Neural progenitor cell (in vitro differentiated cells): ENCODE measurements at regions not wholly inside any gene's neighbourhood (a gene's known extent, or its start where the extent isn't known, plus 50 kb on each side); places are given as distances from the start of the nearest gene placed in this dataset.
A peak's percentile ranks its signal among the peaks of the same experiment; 100 is the strongest.

ENCODE experiments used
- DNase-seq: peaks from one replicate; pipeline ENCODE4 v3.0.0-alpha.2; 2016; ENCODE audit warnings: low spot score
- H2AFZ ChIP-seq: fragments of 200-600 bp; sonication (generic); replicated peaks from 2 replicates; pipeline ENCODE4 v1.6.1; 2016; ENCODE audit warnings: antibody characterized with exemption
- H3F3A ChIP-seq: fragments of 200-600 bp; sonication (generic); 2 replicates; pipeline ENCODE4 v1.6.1; 2016; ENCODE audit warnings: antibody characterized with exemption, low read depth
- H3K27ac ChIP-seq: fragments of 200-600 bp; sonication (generic); 2 replicates; pipeline ENCODE4 v1.5.1; 2016; ENCODE audit warnings: mild to moderate bottlenecking
- H3K27me3 ChIP-seq: fragments of 200-600 bp; sonication (generic); 2 replicates; pipeline ENCODE4 v1.6.1; 2016; ENCODE audit warnings: mild to moderate bottlenecking, moderate library complexity
- H3K36me3 ChIP-seq: fragments of 200-600 bp; sonication (generic); 2 replicates; pipeline ENCODE4 v1.5.1; 2016
- H3K4me1 ChIP-seq: fragments of 200-600 bp; sonication (generic); 2 replicates; pipeline ENCODE4 v1.6.1; 2016; ENCODE audit warnings: mixed run types
- H3K4me2 ChIP-seq: fragments of 200-600 bp; sonication (generic); 2 replicates; pipeline ENCODE4 v1.6.1; 2016
- H3K4me3 ChIP-seq: fragments of 200-600 bp; sonication (generic); 2 replicates; pipeline ENCODE4 v1.5.1; 2016
- H3K79me2 ChIP-seq: fragments of 200-600 bp; sonication (generic); 2 replicates; pipeline ENCODE4 v1.6.1; 2016; ENCODE audit warnings: low read depth
- H3K9ac ChIP-seq: fragments of 200-600 bp; sonication (generic); 2 replicates; pipeline ENCODE4 v1.6.1; 2016
- H3K9me3 ChIP-seq: fragments of 200-600 bp; sonication (generic); 2 replicates; pipeline ENCODE4 v1.5.1; 2016; ENCODE audit warnings: low read depth
- H4K20me1 ChIP-seq: fragments of 200-600 bp; sonication (generic); 2 replicates; pipeline ENCODE4 v1.6.1; 2016; ENCODE audit warnings: low read depth
- H3K27ac Mint-ChIP-seq: 3 replicates; pipeline ENCODE4 v1.8.0; 2021; ENCODE audit warnings: mixed read lengths
- H3K27me3 Mint-ChIP-seq: 2 replicates; pipeline ENCODE4 v1.8.0; 2022; ENCODE audit warnings: low read depth, mild to moderate bottlenecking, inconsistent platforms, moderate library complexity, mixed read lengths; ENCODE audit not compliant: insufficient read depth
- H3K36me3 Mint-ChIP-seq: 3 replicates; pipeline ENCODE4 v1.8.0; 2021; ENCODE audit warnings: mixed read lengths
- H3K4me1 Mint-ChIP-seq: 3 replicates; pipeline ENCODE4 v1.8.0; 2021; ENCODE audit warnings: mixed read lengths
- H3K4me3 Mint-ChIP-seq: 3 replicates; pipeline ENCODE4 v1.8.0; 2021; ENCODE audit warnings: mild to moderate bottlenecking, moderate library complexity, mixed read lengths
- H3K9me3 Mint-ChIP-seq: 3 replicates; pipeline ENCODE4 v1.8.0; 2020; ENCODE audit warnings: mixed read lengths
- CTCF ChIP-seq: fragments of 200-600 bp; sonication (generic); IDR thresholded peaks from 2 replicates; pipeline ENCODE4 v1.5.1; 2017; ENCODE audit warnings: antibody characterized with exemption, mild to moderate bottlenecking
- EZH2 ChIP-seq: fragments of 200-600 bp; sonication (generic); IDR thresholded peaks from 2 replicates; pipeline ENCODE4 v1.6.1; 2017; ENCODE audit warnings: antibody characterized with exemption, mild to moderate bottlenecking, moderate library complexity
- EZH2phosphoT487 ChIP-seq: fragments of 200-600 bp; sonication (generic); IDR thresholded peaks from 2 replicates; pipeline ENCODE4 v1.6.1; 2017; ENCODE audit warnings: antibody characterized with exemption

GRCh38 chr14:101467181-101467926 lies 93.9 kb upstream of the DIO3 start:
- H3K27me3 Mint-ChIP-seq = peaks cover 11% of the 10 kb centered on the region
- H3K4me1 ChIP-seq = no peaks in the 10 kb centered on the region
- DNase-seq = no peak
- H3K79me2 ChIP-seq = no peaks in the 10 kb centered on the region
- peaks cover 19% of the 10 kb centered on the region for H3K4me1 Mint-ChIP-seq
- no peak overlapping the region for H2AFZ ChIP-seq
- H3K27ac Mint-ChIP-seq = no peak overlapping the region
- no peak overlapping the region for H3K27ac ChIP-seq
- no peaks in the 10 kb centered on the region for H3K9me3 ChIP-seq
- H3K27me3 ChIP-seq = peaks cover 27% of the 10 kb centered on the region
- no peak overlapping the region for H3K4me3 Mint-ChIP-seq
- no peak overlapping the region for H3K9ac ChIP-seq
- no peak for TF ChIP-seq EZH2phosphoT487
- TF ChIP-seq EZH2 = no peak
- no peak for TF ChIP-seq CTCF
- H3K36me3 ChIP-seq = no peaks in the 10 kb centered on the region
- peaks cover 3% of the 10 kb centered on the region for H3K9me3 Mint-ChIP-seq
- H3K36me3 Mint-ChIP-seq = no peaks in the 10 kb centered on the region
- no peaks in the 10 kb centered on the region for H4K20me1 ChIP-seq
- H3K4me3 ChIP-seq = no peak overlapping the region
- no peak overlapping the region for H3K4me2 ChIP-seq
- H3F3A ChIP-seq = no peaks in the 10 kb centered on the region

- Histone ChIP-seq H3K36me3 (no peaks in the 10 kb centered on the region), H4K20me1 (no peaks in the 10 kb centered on the region), H3K9ac (no peak overlapping the region), H3K4me3 (no peak overlapping the region), H3K27me3 (peaks cover 6% of the 10 kb centered on the region), H3K4me2 (no peak overlapping the region), H3K27ac (no peak overlapping the region), H3F3A (no peaks in the 10 kb centered on the region), H2AFZ (no peak overlapping the region), H3K4me1 (no peaks in the 10 kb centered on the region), H3K79me2 (no peaks in the 10 kb centered on the region), H3K9me3 (no peaks in the 10 kb centered on the region)
- peak overlapping the region; percentile 29 for H3K27ac Mint-ChIP-seq
- H3K9me3 Mint-ChIP-seq = peaks cover 3% of the 10 kb centered on the region
- H3K4me3 Mint-ChIP-seq = no peak overlapping the region
- no peak for TF ChIP-seq CTCF
- no peak for TF ChIP-seq EZH2phosphoT487
- TF ChIP-seq EZH2 = no peak
- peaks cover 17% of the 10 kb centered on the region for H3K27me3 Mint-ChIP-seq
- H3K36me3 Mint-ChIP-seq = no peaks in the 10 kb centered on the region
- no peak for DNase-seq
- peaks cover 36% of the 10 kb centered on the region for H3K4me1 Mint-ChIP-seq
Observed at GRCh38 chr14:101469382-101470247, 91.7 kb upstream of the DIO3 start.

GRCh38 chr14:101470266-101470665 lies 91.0 kb upstream of the DIO3 start:
- no peak overlapping the region for H3K9ac ChIP-seq
- H3K36me3 ChIP-seq = no peaks in the 10 kb centered on the region
- Mint-ChIP-seq H3K9me3 (peaks cover 3% of the 10 kb centered on the region), H3K27me3 (peaks cover 17% of the 10 kb centered on the region), H3K4me1 (peaks cover 43% of the 10 kb centered on the region), H3K4me3 (no peak overlapping the region), H3K36me3 (no peaks in the 10 kb centered on the region), H3K27ac (peak overlapping the region; percentile 29)
- no peaks in the 10 kb centered on the region for H3F3A ChIP-seq
- H3K4me3 ChIP-seq = no peak overlapping the region
- no peaks in the 10 kb centered on the region for H3K27me3 ChIP-seq
- H3K4me2 ChIP-seq = no peak overlapping the region
- no peaks in the 10 kb centered on the region for H3K4me1 ChIP-seq
- no peaks in the 10 kb centered on the region for H3K9me3 ChIP-seq
- no peak for DNase-seq
- TF ChIP-seq EZH2 (no peak), EZH2phosphoT487 (no peak), CTCF (no peak)
- no peak overlapping the region for H3K27ac ChIP-seq
- H3K79me2 ChIP-seq = no peaks in the 10 kb centered on the region
- no peak overlapping the region for H2AFZ ChIP-seq
- no peaks in the 10 kb centered on the region for H4K20me1 ChIP-seq
